HG02642 (cell line): ENCODE measurements at regions not wholly inside any gene's neighbourhood (a gene's known extent, or its start where the extent isn't known, plus 50 kb on each side); places are given as distances from the start of the nearest gene placed in this dataset.
"Not testable (repeated sequence)": the region's sequence is repeated elsewhere in the genome, so short reads cannot be mapped to it uniquely, and the experiment has no call there.

Experiments used
- ATAC-seq: cut with Tn5 transposase; IDR thresholded peaks from one replicate; pipeline ENCODE4 v1.9.1; 2021; ENCODE audit warnings: mild to moderate bottlenecking; ENCODE audit not compliant: unreplicated experiment, poor library complexity

GRCh38 chr4:116361790-116362189 lies 723.6 kb downstream of the TRAM1L1 start:
- no peak for ATAC-seq

GRCh38 chr4:116358633-116359222 lies 726.6 kb downstream of the TRAM1L1 start:
- ATAC-seq = peak; percentile 99

GRCh38 chr4:116357758-116358157 lies 727.6 kb downstream of the TRAM1L1 start:
- no peak for ATAC-seq

- ATAC-seq = no peak
Observed at GRCh38 chr4:116346750-116347149, 738.6 kb downstream of the TRAM1L1 start.

- ATAC-seq = no peak
Observed at GRCh38 chr4:116343809-116344208, 741.6 kb downstream of the TRAM1L1 start.

GRCh38 chr4:116342143-116342542 lies 743.2 kb downstream of the TRAM1L1 start:
- ATAC-seq = no peak

- no peak for ATAC-seq
Observed at GRCh38 chr4:116332508-116332907, 752.9 kb downstream of the TRAM1L1 start.

GRCh38 chr4:116328261-116328860 lies 757.0 kb downstream of the TRAM1L1 start:
- ATAC-seq = no peak

GRCh38 chr4:116323606-116324005 lies 761.8 kb downstream of the TRAM1L1 start:
- no peak for ATAC-seq

GRCh38 chr4:116321471-116321870 lies 763.9 kb downstream of the TRAM1L1 start:
- no peak for ATAC-seq

- no peak for ATAC-seq
Observed at GRCh38 chr4:116320859-116321258, 764.5 kb downstream of the TRAM1L1 start.

- no peak for ATAC-seq
Observed at GRCh38 chr4:116303736-116304188, 781.6 kb downstream of the TRAM1L1 start.

GRCh38 chr4:116302990-116303735 lies 782.2 kb downstream of the TRAM1L1 start:
- no peak for ATAC-seq

GRCh38 chr4:116275006-116275405 lies 810.4 kb downstream of the TRAM1L1 start:
- no peak for ATAC-seq

GRCh38 chr4:116272336-116272735 lies 813.0 kb downstream of the TRAM1L1 start:
- no peak for ATAC-seq

- ATAC-seq = not testable (repeated sequence)
Observed at GRCh38 chr4:116260931-116261330, 824.4 kb downstream of the TRAM1L1 start.

GRCh38 chr4:116244771-116245170 lies 840.6 kb downstream of the TRAM1L1 start:
- no peak for ATAC-seq

- no peak for ATAC-seq
Observed at GRCh38 chr4:116243431-116243830, 841.9 kb downstream of the TRAM1L1 start.

GRCh38 chr4:116233971-116234370 lies 851.4 kb downstream of the TRAM1L1 start:
- ATAC-seq = no peak

- ATAC-seq = not testable (repeated sequence)
Observed at GRCh38 chr4:116231999-116232398, 853.4 kb downstream of the TRAM1L1 start.

GRCh38 chr4:116229420-116229819 lies 856.0 kb downstream of the TRAM1L1 start:
- no peak for ATAC-seq
